PFSK-1 (cell line): ENCODE measurements at regions not wholly inside any gene's neighbourhood (a gene's known extent, or its start where the extent isn't known, plus 50 kb on each side); places are given as distances from the start of the nearest gene placed in this dataset.

Experiments used
- FOXP2 ChIP-seq: optimal IDR thresholded peaks from 2 replicates; pipeline ENCODE3; 2011; ENCODE audit warnings: borderline replicate concordance, control low read depth, inconsistent platforms; ENCODE audit not compliant: insufficient read depth; ENCODE audit errors: extremely low read length, extremely low read depth
- POLR2AphosphoS5 ChIP-seq: IDR thresholded peaks from 2 replicates; pipeline ENCODE4 v1.6.1; 2012; ENCODE audit warnings: low read depth, mild to moderate bottlenecking, control low read depth, low read length, moderate library complexity
- SIN3A ChIP-seq: IDR thresholded peaks from 2 replicates; pipeline ENCODE4 v1.6.1; 2012; ENCODE audit warnings: mild to moderate bottlenecking, low read length, moderate library complexity, borderline replicate concordance; ENCODE audit not compliant: insufficient read depth
- TAF1 ChIP-seq: IDR thresholded peaks from 2 replicates; pipeline ENCODE4 v1.6.1; 2012; ENCODE audit warnings: low read length, control low read depth, borderline replicate concordance; ENCODE audit not compliant: insufficient read depth
- TF ChIP-seq, protein P1 (sequence below), 2 experiments: IDR thresholded peaks; 2 replicates each; pipeline versions ENCODE4 v1.6.1 to v1.8.0; 2011 to 2012; ENCODE audit warnings: low read depth in 2 of 2, low read length in 2 of 2, control low read depth in 1 of 2, inconsistent platforms in 1 of 2, mild to moderate bottlenecking in 1 of 2, moderate library complexity in 1 of 2; ENCODE audit not compliant: insufficient read depth in 1 of 2

DNA sequence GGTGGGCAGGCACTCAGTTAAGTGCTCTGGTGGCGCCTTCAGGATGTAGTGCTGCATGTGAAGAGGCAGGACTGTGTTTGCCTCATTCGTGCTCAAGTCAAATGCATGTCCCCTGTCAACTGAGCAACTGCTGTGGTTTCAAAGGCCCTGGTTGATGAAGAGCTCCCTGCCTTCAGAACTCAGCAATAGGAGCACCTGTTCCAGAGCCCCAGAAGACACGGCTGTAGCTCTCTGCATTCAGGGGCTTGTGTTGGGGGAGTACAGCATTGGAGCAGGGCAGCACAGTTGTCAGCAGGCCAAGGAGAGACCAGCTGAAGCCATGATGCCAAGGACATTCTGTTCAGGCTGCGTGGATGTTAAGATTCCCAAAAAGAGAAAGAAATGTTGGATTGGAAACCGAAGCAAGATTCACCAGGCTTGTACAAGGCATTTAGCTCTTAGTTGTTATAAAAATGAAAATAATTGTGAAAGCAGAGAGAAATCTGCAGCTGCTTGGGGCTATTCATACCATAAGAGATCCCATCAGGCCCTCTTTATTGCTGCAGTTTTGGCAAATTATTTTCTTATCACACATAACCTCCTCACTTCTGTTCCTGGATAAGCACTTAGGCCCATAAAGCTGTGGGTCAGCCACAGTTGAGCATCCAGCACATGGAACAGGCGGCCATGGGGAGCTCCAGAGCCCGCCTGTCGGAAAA is 252.4 kb upstream of the ZNF521 start:
- TF ChIP-seq SIN3A (no peak), POLR2AphosphoS5 (no peak), TAF1 (no peak), FOXP2 (no peak)
- TF ChIP-seq, protein P1, sequence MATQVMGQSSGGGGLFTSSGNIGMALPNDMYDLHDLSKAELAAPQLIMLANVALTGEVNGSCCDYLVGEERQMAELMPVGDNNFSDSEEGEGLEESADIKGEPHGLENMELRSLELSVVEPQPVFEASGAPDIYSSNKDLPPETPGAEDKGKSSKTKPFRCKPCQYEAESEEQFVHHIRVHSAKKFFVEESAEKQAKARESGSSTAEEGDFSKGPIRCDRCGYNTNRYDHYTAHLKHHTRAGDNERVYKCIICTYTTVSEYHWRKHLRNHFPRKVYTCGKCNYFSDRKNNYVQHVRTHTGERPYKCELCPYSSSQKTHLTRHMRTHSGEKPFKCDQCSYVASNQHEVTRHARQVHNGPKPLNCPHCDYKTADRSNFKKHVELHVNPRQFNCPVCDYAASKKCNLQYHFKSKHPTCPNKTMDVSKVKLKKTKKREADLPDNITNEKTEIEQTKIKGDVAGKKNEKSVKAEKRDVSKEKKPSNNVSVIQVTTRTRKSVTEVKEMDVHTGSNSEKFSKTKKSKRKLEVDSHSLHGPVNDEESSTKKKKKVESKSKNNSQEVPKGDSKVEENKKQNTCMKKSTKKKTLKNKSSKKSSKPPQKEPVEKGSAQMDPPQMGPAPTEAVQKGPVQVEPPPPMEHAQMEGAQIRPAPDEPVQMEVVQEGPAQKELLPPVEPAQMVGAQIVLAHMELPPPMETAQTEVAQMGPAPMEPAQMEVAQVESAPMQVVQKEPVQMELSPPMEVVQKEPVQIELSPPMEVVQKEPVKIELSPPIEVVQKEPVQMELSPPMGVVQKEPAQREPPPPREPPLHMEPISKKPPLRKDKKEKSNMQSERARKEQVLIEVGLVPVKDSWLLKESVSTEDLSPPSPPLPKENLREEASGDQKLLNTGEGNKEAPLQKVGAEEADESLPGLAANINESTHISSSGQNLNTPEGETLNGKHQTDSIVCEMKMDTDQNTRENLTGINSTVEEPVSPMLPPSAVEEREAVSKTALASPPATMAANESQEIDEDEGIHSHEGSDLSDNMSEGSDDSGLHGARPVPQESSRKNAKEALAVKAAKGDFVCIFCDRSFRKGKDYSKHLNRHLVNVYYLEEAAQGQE (IDR thresholded peaks at IDR 0.05; ENCODE audit: insufficient read depth in 1 of 2, low read depth in 2 of 2, low read length in 2 of 2) = no peak

DNA sequence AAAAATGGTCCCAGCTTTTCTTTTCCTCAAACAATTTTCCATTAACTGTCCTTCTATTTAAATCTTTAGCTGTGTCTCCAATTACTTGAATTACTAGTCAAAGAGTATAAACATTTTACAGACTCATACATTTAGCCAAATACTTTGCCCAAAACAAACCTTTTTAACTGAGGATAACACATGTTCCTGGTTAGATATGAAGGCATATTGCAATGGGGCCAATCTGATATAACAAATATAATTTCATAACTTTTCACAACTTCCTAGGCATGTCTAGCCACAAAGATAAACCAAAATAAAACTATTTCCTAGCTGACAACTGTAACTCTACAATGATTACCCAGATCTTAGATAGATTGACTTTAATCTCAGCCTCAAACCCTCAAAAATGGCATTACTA is 247.5 kb upstream of the ZNF521 start:
- TF ChIP-seq FOXP2 = no peak
- TF ChIP-seq, protein P1 (IDR thresholded peaks at IDR 0.05; ENCODE audit: insufficient read depth in 1 of 2, low read depth in 2 of 2, low read length in 2 of 2) = no peak
- no peak for TF ChIP-seq TAF1
- TF ChIP-seq SIN3A = no peak
- TF ChIP-seq POLR2AphosphoS5 = no peak

DNA sequence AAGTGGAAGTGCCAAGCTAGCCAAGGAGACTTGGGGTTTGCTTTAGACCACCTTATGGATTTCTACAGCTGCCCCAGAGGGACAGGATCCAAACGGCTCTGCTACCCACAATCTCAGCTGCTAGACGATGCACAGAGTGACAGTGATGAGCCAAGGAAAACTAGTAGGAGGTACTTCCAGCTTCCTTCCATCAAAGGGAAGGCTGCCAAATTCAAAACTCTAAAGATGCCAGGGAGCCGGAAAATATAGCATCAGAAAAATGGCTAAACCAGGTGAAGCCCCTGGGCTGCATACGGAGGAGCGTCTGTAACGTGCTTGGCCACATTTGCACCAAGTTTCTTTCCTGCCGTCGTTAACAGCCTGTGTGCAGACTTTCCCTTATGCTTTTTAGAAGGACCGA is 245.5 kb upstream of the ZNF521 start:
- TF ChIP-seq FOXP2 = no peak
- TF ChIP-seq, protein P1 (IDR thresholded peaks at IDR 0.05; ENCODE audit: insufficient read depth in 1 of 2, low read depth in 2 of 2, low read length in 2 of 2) = no peak
- no peak for TF ChIP-seq SIN3A
- no peak for TF ChIP-seq TAF1
- TF ChIP-seq POLR2AphosphoS5 = no peak

DNA sequence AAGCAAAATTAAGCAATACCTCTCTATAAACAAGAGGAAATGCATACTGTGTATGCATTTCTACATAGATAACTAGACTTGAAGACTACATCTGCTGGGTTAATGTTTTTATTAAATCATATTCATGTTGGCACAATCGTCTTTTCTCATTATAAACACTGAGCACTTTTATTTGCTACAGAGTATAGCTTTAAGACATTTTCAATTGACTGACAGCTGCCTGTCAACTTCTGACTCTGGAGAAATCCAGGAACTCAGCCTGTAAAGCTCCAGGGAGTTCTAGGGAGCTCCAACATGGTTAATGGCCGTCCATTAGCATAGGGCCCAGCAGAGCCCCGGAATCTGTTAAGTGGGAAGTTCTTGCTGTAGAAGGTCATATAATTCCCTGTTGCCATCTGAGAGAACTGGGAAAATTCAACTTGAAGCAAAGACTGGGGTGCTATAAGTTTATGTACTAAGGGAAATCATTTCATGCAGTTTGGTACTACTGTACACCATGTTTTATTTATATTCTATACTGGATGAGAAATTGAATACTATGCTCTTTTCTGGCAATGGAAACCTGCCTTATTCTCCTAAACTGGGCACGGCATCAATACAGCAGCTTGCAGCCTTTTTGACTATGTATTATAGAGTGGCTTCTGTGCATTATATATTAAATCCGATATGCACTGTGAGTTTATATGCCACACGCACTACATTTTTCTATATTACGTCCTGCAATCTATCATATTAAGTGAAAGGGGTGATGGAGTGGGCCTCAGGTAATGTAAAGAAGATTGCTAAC is 243.5 kb upstream of the ZNF521 start:
- TF ChIP-seq FOXP2 (no peak), TAF1 (no peak), POLR2AphosphoS5 (no peak), SIN3A (no peak)
- TF ChIP-seq, protein P1 (IDR thresholded peaks at IDR 0.05; ENCODE audit: insufficient read depth in 1 of 2, low read depth in 2 of 2, low read length in 2 of 2) = no peak
